Gastroesophageal sphincter (tissue), 3 donors: ENCODE measurements at regions not wholly inside any gene's neighbourhood (a gene's known extent, or its start where the extent isn't known, plus 50 kb on each side); places are given as distances from the start of the nearest gene placed in this dataset.

Source experiments
- POLR2A ChIP-seq, 2 donors: fragments of 450-650 bp; IDR thresholded peaks; one replicate each; pipeline ENCODE4 v1.6.1; 2017; ENCODE audit warnings: antibody characterized with exemption in 2 of 2, mild to moderate bottlenecking in 2 of 2, moderate library complexity in 1 of 2
- TF ChIP-seq, protein P1 (sequence below), 4 experiments: fragments of 200-600 bp in 2 of 4; fragments of 450-650 bp in 2 of 4; sonication (generic) in 1 of 4; IDR thresholded peaks; one replicate each; pipeline ENCODE4 v1.5.1; 2017 to 2019; ENCODE audit warnings: antibody characterized with exemption in 4 of 4, mild to moderate bottlenecking in 2 of 4, moderate library complexity in 2 of 4

GRCh38 chr2:159855557-159856061, 57.6 kb upstream of the CD302 start:
- TF ChIP-seq POLR2A (IDR thresholded peaks at IDR 0.05): no peak
- TF ChIP-seq, protein P1, sequence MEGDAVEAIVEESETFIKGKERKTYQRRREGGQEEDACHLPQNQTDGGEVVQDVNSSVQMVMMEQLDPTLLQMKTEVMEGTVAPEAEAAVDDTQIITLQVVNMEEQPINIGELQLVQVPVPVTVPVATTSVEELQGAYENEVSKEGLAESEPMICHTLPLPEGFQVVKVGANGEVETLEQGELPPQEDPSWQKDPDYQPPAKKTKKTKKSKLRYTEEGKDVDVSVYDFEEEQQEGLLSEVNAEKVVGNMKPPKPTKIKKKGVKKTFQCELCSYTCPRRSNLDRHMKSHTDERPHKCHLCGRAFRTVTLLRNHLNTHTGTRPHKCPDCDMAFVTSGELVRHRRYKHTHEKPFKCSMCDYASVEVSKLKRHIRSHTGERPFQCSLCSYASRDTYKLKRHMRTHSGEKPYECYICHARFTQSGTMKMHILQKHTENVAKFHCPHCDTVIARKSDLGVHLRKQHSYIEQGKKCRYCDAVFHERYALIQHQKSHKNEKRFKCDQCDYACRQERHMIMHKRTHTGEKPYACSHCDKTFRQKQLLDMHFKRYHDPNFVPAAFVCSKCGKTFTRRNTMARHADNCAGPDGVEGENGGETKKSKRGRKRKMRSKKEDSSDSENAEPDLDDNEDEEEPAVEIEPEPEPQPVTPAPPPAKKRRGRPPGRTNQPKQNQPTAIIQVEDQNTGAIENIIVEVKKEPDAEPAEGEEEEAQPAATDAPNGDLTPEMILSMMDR (IDR thresholded peaks at IDR 0.05): no peak
